Lung (tissue), 11 donors: ENCODE measurements at regions not wholly inside any gene's neighbourhood (a gene's known extent, or its start where the extent isn't known, plus 50 kb on each side); places are given as distances from the start of the nearest gene placed in this dataset.
A peak's percentile ranks its signal among the peaks of the same experiment; 100 is the strongest.

ENCODE experiments used
- ATAC-seq: fragments of 200-7000 bp; cut with Tn5 transposase; one replicate; pipeline ENCODE4 v1.9.1; 2020; ENCODE audit warnings: moderate number of reproducible peaks; ENCODE audit not compliant: insufficient read depth, low FRiP score
- DNase-seq, 3 donors: peaks; one replicate each; pipeline ENCODE4 v3.0.0-alpha.2; 2013 to 2017
- H3K27ac ChIP-seq, 2 donors: one replicate each; pipeline ENCODE4 v1.5.1; 2013; ENCODE audit warnings: mild to moderate bottlenecking in 2 of 2, moderate library complexity in 2 of 2, control low read depth in 1 of 2, inconsistent platforms in 1 of 2, low read depth in 1 of 2, low read length in 1 of 2
- H3K27me3 ChIP-seq, 3 donors: one replicate each; pipeline ENCODE4 v1.5.1; 2013; ENCODE audit warnings: low read length in 2 of 3; ENCODE audit not compliant: control insufficient read depth in 3 of 3, insufficient read depth in 3 of 3
- H3K36me3 ChIP-seq, 4 donors: one replicate each; pipeline ENCODE4 v1.5.1; 2013; ENCODE audit warnings: low read length in 4 of 4, mild to moderate bottlenecking in 1 of 4, moderate library complexity in 1 of 4; ENCODE audit not compliant: control insufficient read depth in 4 of 4, insufficient read depth in 4 of 4
- H3K4me1 ChIP-seq, 5 donors: one replicate each; pipeline ENCODE4 v1.5.1; 2013; ENCODE audit warnings: low read length in 5 of 5, mild to moderate bottlenecking in 2 of 5, moderate library complexity in 1 of 5; ENCODE audit not compliant: control insufficient read depth in 5 of 5, insufficient read depth in 5 of 5
- H3K4me3 ChIP-seq: one replicate; pipeline ENCODE4 v1.5.1; 2013; ENCODE audit warnings: mild to moderate bottlenecking, control low read depth, moderate library complexity
- H3K9ac ChIP-seq, 2 donors: one replicate each; pipeline ENCODE4 v1.5.1; 2013; ENCODE audit warnings: low read length in 2 of 2, control low read depth in 1 of 2; ENCODE audit not compliant: insufficient read depth in 1 of 2
- H3K9me3 ChIP-seq, 4 donors: one replicate each; pipeline ENCODE4 v1.5.1; 2013; ENCODE audit warnings: low read length in 3 of 4, mild to moderate bottlenecking in 1 of 4, moderate library complexity in 1 of 4; ENCODE audit not compliant: control insufficient read depth in 4 of 4, insufficient read depth in 3 of 4
- WGBS, 2 donors: extraction: QIAGEN DNeasy Blood & Tissue Kit; methylation state at CpG; one replicate each; pipeline ENCODE4 v1.1.7; 2013; 5-methylcytosine and 5-hydroxymethylcytosine counted together
- TF ChIP-seq, protein P1 (sequence below): IDR thresholded peaks from 2 replicates; pipeline ENCODE4 v1.5.1; 2012; ENCODE audit warnings: mild to moderate bottlenecking; ENCODE audit errors: control extremely low read depth, extremely low read depth
- donor health status: control.
- donor health status: control.
- donor health status: Bipolar disorder and iron deficiency.
- donor health status: healthy.
- donor health status: DM: yes; HTN: yes; CAD: no.

DNA sequence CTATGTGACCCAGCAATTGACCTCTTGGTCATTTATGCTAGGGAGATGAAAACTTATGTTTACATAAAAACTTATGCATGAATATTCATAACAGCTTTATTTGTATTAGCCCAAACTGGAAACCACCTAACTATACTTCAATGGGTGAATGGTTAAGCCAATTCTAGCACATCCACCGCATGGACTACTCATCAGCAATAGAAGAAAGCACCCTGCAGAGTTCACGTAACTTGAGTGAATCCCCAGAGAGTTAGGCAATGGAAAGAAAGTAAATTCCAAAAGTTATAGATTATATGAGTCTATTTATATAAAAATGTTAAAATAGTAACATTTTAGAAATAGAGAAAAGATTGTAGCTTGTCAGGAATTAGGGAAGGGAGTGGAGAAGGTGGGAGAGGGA, 60.2 kb upstream of the NRG3 start:
- no peak overlapping the region for H3K27ac ChIP-seq
- no peak for ATAC-seq
- peaks cover 0 to 15% (median 2%) of the 10 kb centered on the region in 4 donors for H3K9me3 ChIP-seq
- no peak for DNase-seq
- WGBS, 2 donors: 77 to 90% methylated on average over 2 of the region's 2 CpGs
- no peaks in the 10 kb centered on the region for H3K27me3 ChIP-seq
- H3K36me3 ChIP-seq: no peaks in the 10 kb centered on the region
- TF ChIP-seq, protein P1, sequence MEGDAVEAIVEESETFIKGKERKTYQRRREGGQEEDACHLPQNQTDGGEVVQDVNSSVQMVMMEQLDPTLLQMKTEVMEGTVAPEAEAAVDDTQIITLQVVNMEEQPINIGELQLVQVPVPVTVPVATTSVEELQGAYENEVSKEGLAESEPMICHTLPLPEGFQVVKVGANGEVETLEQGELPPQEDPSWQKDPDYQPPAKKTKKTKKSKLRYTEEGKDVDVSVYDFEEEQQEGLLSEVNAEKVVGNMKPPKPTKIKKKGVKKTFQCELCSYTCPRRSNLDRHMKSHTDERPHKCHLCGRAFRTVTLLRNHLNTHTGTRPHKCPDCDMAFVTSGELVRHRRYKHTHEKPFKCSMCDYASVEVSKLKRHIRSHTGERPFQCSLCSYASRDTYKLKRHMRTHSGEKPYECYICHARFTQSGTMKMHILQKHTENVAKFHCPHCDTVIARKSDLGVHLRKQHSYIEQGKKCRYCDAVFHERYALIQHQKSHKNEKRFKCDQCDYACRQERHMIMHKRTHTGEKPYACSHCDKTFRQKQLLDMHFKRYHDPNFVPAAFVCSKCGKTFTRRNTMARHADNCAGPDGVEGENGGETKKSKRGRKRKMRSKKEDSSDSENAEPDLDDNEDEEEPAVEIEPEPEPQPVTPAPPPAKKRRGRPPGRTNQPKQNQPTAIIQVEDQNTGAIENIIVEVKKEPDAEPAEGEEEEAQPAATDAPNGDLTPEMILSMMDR: no peak
- H3K9ac ChIP-seq: no peak overlapping the region
- no peaks in the 10 kb centered on the region for H3K4me1 ChIP-seq
- H3K4me3 ChIP-seq: no peak overlapping the region

DNA sequence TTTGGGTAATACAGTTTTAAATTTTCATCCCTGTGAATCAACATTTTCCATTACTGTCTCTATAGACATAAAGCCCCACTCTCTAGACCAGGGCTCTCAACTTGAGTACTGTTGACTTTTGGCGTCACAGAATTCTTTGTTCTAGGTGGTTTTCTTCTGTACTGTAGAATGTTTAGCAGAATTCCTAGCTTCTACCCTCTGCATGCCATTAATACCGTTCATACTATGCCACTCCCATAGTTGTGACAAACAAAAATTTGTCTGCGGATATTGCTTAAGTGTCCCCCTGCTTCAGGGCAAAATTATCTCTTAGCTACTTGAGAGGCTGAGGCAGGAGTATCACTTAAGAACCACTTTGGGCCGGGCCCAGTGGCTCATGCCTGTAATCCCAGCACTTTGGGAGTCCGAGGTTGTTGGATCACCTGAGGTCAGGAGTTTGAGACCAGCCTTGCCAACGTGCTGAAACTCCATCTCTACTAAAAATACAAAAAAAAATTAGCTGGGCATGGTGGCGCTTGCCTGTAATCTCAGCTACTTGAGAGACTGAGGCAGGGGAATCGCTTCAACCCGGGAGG, 57.3 kb upstream of the NRG3 start:
- peak; percentile 82 for ATAC-seq
- peak; percentile 16 to 58 (median 29) for DNase-seq
- WGBS, 2 donors: 65 to 86% methylated on average over 9 of the region's 9 CpGs

DNA sequence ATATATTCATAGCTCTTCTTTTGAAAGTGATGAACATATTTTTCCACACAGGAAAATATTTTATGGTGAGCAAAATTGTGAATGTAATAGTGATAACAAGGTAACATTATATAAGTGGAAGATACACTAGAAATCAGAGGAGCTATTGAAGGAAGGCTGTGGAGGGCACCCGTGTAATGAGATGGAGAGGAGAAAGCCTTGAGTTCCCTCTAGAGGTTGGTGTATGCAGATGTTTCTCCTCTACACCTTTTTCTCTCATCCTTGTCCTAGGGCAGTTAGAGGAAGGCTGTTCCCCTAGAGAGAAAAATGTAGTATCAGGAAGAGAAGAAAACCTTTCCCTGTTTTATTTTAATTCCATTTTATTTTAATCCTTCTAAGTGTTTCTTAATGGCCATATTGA, 54.6 kb upstream of the NRG3 start:
- Histone ChIP-seq H3K4me1 (no peaks in the 10 kb centered on the region), H3K27ac (no peak overlapping the region), H3K27me3 (no peaks in the 10 kb centered on the region), H3K36me3 (no peaks in the 10 kb centered on the region), H3K9ac (no peak overlapping the region), H3K9me3 (peaks cover 0 to 8% (median 0%) of the 10 kb centered on the region in 4 donors), H3K4me3 (no peak overlapping the region)
- 0 to 3% methylated on average over 1 of the region's 1 CpG for WGBS, 2 donors
- DNase-seq: peak in 1 of 3 donors; percentile 13
- TF ChIP-seq, protein P1: no peak
- no peak for ATAC-seq

More for the DNA sequence above, 57.3 kb upstream of the NRG3 start:
- no peaks in the 10 kb centered on the region for H3K27me3 ChIP-seq
- H3K27ac ChIP-seq: no peak overlapping the region
- TF ChIP-seq, protein P1: no peak
- H3K9ac ChIP-seq: no peak overlapping the region
- H3K4me1 ChIP-seq: no peaks in the 10 kb centered on the region
- no peaks in the 10 kb centered on the region for H3K36me3 ChIP-seq
- peaks cover 0 to 11% (median 0%) of the 10 kb centered on the region in 4 donors for H3K9me3 ChIP-seq
- no peak overlapping the region for H3K4me3 ChIP-seq
